SHP77 treated with DMSO at 0.1 percent for 48 hours (cell line): ENCODE measurements at regions not wholly inside any gene's neighbourhood (a gene's known extent, or its start where the extent isn't known, plus 50 kb on each side); places are given as distances from the start of the nearest gene placed in this dataset.
"Not testable (repeated sequence)": the region's sequence is repeated elsewhere in the genome, so short reads cannot be mapped to it uniquely, and the experiment has no call there.

Source experiments
- DNase-seq: peaks from one replicate; lab custom pipeline; 2025; lab: John Stamatoyannopoulos, UW

- no peak for DNase-seq
Measured at GRCh38 chr2:76008001-76008702, 297.4 kb upstream of the GCFC2 start.

- no peak for DNase-seq
Measured at GRCh38 chr2:76000425-76000824, 289.7 kb upstream of the GCFC2 start.

GRCh38 chr2:75998451-75998850 is 287.7 kb upstream of the GCFC2 start:
- DNase-seq, result no peak

GRCh38 chr2:75994759-75995158 is 284.0 kb upstream of the GCFC2 start:
- no peak for DNase-seq

- not testable (repeated sequence) for DNase-seq
Measured at GRCh38 chr2:75988622-75989021, 277.9 kb upstream of the GCFC2 start.

GRCh38 chr2:75986617-75987016 is 275.9 kb upstream of the GCFC2 start:
- no peak for DNase-seq

- DNase-seq, result no peak
Measured at GRCh38 chr2:75982719-75983118, 272.0 kb upstream of the GCFC2 start.

GRCh38 chr2:75964646-75965045 is 253.9 kb upstream of the GCFC2 start:
- DNase-seq, result no peak

- no peak for DNase-seq
Measured at GRCh38 chr2:75960472-75961009, 249.8 kb upstream of the GCFC2 start.

GRCh38 chr2:75959724-75960471 is 249.2 kb upstream of the GCFC2 start:
- DNase-seq, result no peak

- DNase-seq, result no peak
Measured at GRCh38 chr2:75954761-75955160, 244.0 kb upstream of the GCFC2 start.

GRCh38 chr2:75952173-75952572 is 241.5 kb upstream of the GCFC2 start:
- DNase-seq, result no peak

- no peak for DNase-seq
Measured at GRCh38 chr2:75949385-75950030, 238.8 kb upstream of the GCFC2 start.

GRCh38 chr2:75936311-75936710 is 225.6 kb upstream of the GCFC2 start:
- DNase-seq, result no peak

GRCh38 chr2:75932996-75933395 is 222.3 kb upstream of the GCFC2 start:
- no peak for DNase-seq

- DNase-seq, result no peak
Measured at GRCh38 chr2:75928093-75928492, 217.4 kb upstream of the GCFC2 start.

GRCh38 chr2:75925331-75926024 is 214.8 kb upstream of the GCFC2 start:
- DNase-seq, result no peak

- no peak for DNase-seq
Measured at GRCh38 chr2:75922191-75922590, 211.5 kb upstream of the GCFC2 start.

GRCh38 chr2:75920859-75921551 is 210.3 kb upstream of the GCFC2 start:
- DNase-seq, result no peak

GRCh38 chr2:75915851-75916634 is 205.3 kb upstream of the GCFC2 start:
- no peak for DNase-seq
